ENCODE measurements at regions not wholly inside any gene's neighbourhood (a gene's known extent, or its start where the extent isn't known, plus 50 kb on each side); places are given as distances from the start of the nearest gene placed in this dataset.

DNA sequence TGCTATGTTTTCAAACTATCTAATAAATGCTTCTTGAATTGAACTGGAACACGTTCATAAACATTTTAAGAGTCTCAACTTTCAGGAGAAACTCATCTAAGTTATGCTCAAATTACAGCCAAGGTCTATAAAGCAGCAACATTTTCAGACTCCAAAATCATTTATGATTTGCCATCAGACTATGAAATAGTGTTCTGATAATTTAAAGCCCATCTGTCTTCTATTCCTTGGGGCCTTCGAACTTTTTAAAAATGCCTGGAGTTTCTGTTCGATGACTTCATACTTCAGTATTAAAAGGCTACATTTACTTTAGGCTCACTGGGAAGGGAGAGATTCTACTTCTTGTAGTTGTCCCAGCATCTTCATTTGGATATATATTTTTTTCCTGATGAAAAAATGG lies 73.6 kb upstream of the NXPH2 start:
- TF ChIP-seq, protein P1, sequence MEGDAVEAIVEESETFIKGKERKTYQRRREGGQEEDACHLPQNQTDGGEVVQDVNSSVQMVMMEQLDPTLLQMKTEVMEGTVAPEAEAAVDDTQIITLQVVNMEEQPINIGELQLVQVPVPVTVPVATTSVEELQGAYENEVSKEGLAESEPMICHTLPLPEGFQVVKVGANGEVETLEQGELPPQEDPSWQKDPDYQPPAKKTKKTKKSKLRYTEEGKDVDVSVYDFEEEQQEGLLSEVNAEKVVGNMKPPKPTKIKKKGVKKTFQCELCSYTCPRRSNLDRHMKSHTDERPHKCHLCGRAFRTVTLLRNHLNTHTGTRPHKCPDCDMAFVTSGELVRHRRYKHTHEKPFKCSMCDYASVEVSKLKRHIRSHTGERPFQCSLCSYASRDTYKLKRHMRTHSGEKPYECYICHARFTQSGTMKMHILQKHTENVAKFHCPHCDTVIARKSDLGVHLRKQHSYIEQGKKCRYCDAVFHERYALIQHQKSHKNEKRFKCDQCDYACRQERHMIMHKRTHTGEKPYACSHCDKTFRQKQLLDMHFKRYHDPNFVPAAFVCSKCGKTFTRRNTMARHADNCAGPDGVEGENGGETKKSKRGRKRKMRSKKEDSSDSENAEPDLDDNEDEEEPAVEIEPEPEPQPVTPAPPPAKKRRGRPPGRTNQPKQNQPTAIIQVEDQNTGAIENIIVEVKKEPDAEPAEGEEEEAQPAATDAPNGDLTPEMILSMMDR (IDR thresholded peaks at IDR 0.05; ENCODE audit: insufficient read depth, low read length), result no peak
- TF ChIP-seq REST (IDR thresholded peaks at IDR 0.05; ENCODE audit: insufficient replicate concordance, low read depth) (no peak), POLR2AphosphoS5 (IDR thresholded peaks at IDR 0.05; ENCODE audit: low read depth) (no peak)
